ENCODE measurements at regions not wholly inside any gene's neighbourhood (a gene's known extent, or its start where the extent isn't known, plus 50 kb on each side); places are given as distances from the start of the nearest gene placed in this dataset.
A peak's percentile ranks its signal among the peaks of the same experiment; 100 is the strongest.
"Not testable (repeated sequence)": the region's sequence is repeated elsewhere in the genome, so short reads cannot be mapped to it uniquely, and the experiment has no call there.

DNA sequence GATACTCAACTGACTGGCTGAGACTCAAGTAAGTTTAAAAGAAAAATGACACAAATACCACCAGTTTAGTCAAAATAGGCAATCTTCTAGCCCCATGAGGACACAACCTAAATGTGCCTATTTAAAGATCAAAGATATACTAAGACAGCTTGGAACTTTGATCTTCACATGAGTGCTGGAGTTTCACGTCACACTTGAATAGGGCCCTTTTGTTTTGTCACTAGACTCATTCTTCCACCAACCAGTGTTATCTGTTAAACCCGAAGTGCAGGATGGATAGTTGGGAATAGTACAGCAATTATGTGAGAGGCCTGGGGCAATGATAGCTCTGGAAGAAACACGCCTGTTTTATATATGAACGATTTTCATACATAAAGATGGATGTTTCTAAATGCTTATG is 792.8 kb upstream of the NUDT12 start:
- H3K36me3 ChIP-seq (ENCODE audit: insufficient read depth, low read length): no peaks in the 10 kb centered on the region
- TF ChIP-seq FOXP2 (optimal IDR thresholded peaks at IDR 0.05; ENCODE audit: control extremely low read depth, extremely low read length, insufficient read depth) (no peak), POLR2AphosphoS5 (IDR thresholded peaks at IDR 0.05; ENCODE audit: borderline replicate concordance, low read depth, low read length) (no peak), EZH2 (IDR thresholded peaks at IDR 0.05) (no peak)
- H3K27ac ChIP-seq: no peak overlapping the region
- H3K9me3 ChIP-seq (ENCODE audit: low read depth, low read length): no peaks in the 10 kb centered on the region
- DNase-seq (ENCODE audit: low read depth, low spot score): no peak
- H3K4me3 ChIP-seq: no peak overlapping the region
- no peak overlapping the region for H3K9ac ChIP-seq (ENCODE audit: insufficient read length)

DNA sequence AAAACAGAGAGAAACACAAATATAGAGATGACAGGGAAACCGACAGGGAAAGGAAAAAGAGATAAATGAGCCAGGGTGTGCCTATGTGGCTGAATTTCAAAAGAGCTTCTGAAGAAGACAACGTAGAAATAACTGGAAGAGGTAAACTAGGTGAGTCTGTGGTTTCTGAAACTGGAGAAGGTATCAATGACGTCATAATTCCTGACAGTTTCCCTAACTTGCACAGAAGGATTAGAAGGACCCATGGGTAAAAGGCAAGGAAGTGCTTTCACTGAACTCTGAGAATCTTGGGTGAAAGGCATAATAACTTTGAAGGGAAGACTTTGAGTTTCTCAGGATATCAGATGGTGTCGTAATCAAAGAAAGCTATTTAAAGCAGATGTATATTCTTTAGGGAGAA is 790.8 kb upstream of the NUDT12 start:
- Histone ChIP-seq H3K27ac (no peak overlapping the region), H3K4me3 (no peak overlapping the region), H3K9me3 (ENCODE audit: low read depth, low read length) (no peaks in the 10 kb centered on the region), H3K9ac (ENCODE audit: insufficient read length) (no peak overlapping the region), H3K36me3 (ENCODE audit: insufficient read depth, low read length) (no peaks in the 10 kb centered on the region)
- TF ChIP-seq EZH2 (IDR thresholded peaks at IDR 0.05): no peak
- no peak for DNase-seq (ENCODE audit: low read depth, low spot score)

GRCh38 chr5:104352954-104353353 is 790.4 kb upstream of the NUDT12 start:
- H3K4me3 ChIP-seq: no peak overlapping the region
- no peaks in the 10 kb centered on the region for H3K9me3 ChIP-seq (ENCODE audit: low read depth, low read length)
- H3K36me3 ChIP-seq (ENCODE audit: insufficient read depth, low read length): no peaks in the 10 kb centered on the region
- H3K27ac ChIP-seq: no peak overlapping the region
- H3K9ac ChIP-seq (ENCODE audit: insufficient read length): no peak overlapping the region
- TF ChIP-seq POLR2AphosphoS5 (IDR thresholded peaks at IDR 0.05; ENCODE audit: borderline replicate concordance, low read depth, low read length) (no peak), FOXP2 (optimal IDR thresholded peaks at IDR 0.05; ENCODE audit: control extremely low read depth, extremely low read length, insufficient read depth) (no peak), EZH2 (IDR thresholded peaks at IDR 0.05) (no peak)
- no peak for DNase-seq (ENCODE audit: low read depth, low spot score)

GRCh38 chr5:104347119-104347708 is 784.6 kb upstream of the NUDT12 start:
- Histone ChIP-seq H3K9ac (ENCODE audit: insufficient read length) (no peak overlapping the region), H3K4me3 (no peak overlapping the region), H3K27ac (no peak overlapping the region), H3K9me3 (ENCODE audit: low read depth, low read length) (no peaks in the 10 kb centered on the region), H3K36me3 (ENCODE audit: insufficient read depth, low read length) (no peaks in the 10 kb centered on the region)
- TF ChIP-seq EZH2 (IDR thresholded peaks at IDR 0.05) (no peak), FOXP2 (optimal IDR thresholded peaks at IDR 0.05; ENCODE audit: control extremely low read depth, extremely low read length, insufficient read depth) (no peak), POLR2AphosphoS5 (IDR thresholded peaks at IDR 0.05; ENCODE audit: borderline replicate concordance, low read depth, low read length) (no peak)
- peak; percentile 60 for DNase-seq (ENCODE audit: low read depth, low spot score)

GRCh38 chr5:104345222-104346016 is 782.8 kb upstream of the NUDT12 start:
- no peak overlapping the region for H3K4me3 ChIP-seq
- no peaks in the 10 kb centered on the region for H3K9me3 ChIP-seq (ENCODE audit: low read depth, low read length)
- no peak overlapping the region for H3K9ac ChIP-seq (ENCODE audit: insufficient read length)
- TF ChIP-seq FOXP2 (optimal IDR thresholded peaks at IDR 0.05; ENCODE audit: control extremely low read depth, extremely low read length, insufficient read depth): no peak
- H3K27ac ChIP-seq: no peak overlapping the region
- no peaks in the 10 kb centered on the region for H3K36me3 ChIP-seq (ENCODE audit: insufficient read depth, low read length)
- no peak for DNase-seq (ENCODE audit: low read depth, low spot score)

- H3K4me3 ChIP-seq: no peak overlapping the region
- no peaks in the 10 kb centered on the region for H3K36me3 ChIP-seq (ENCODE audit: insufficient read depth, low read length)
- no peak overlapping the region for H3K27ac ChIP-seq
- no peaks in the 10 kb centered on the region for H3K9me3 ChIP-seq (ENCODE audit: low read depth, low read length)
- H3K9ac ChIP-seq (ENCODE audit: insufficient read length): no peak overlapping the region
- TF ChIP-seq FOXP2 (optimal IDR thresholded peaks at IDR 0.05; ENCODE audit: control extremely low read depth, extremely low read length, insufficient read depth): no peak
- no peak for TF ChIP-seq EZH2 (IDR thresholded peaks at IDR 0.05)
- no peak for TF ChIP-seq POLR2AphosphoS5 (IDR thresholded peaks at IDR 0.05; ENCODE audit: borderline replicate concordance, low read depth, low read length)
- DNase-seq (ENCODE audit: low read depth, low spot score): no peak
Measured at GRCh38 chr5:104344809-104345208, 782.2 kb upstream of the NUDT12 start.

- no peaks in the 10 kb centered on the region for H3K9me3 ChIP-seq (ENCODE audit: low read depth, low read length)
- no peak overlapping the region for H3K4me3 ChIP-seq
- H3K27ac ChIP-seq: no peak overlapping the region
- H3K36me3 ChIP-seq (ENCODE audit: insufficient read depth, low read length): no peaks in the 10 kb centered on the region
- H3K9ac ChIP-seq (ENCODE audit: insufficient read length): no peak overlapping the region
- no peak for DNase-seq (ENCODE audit: low read depth, low spot score)
- no peak for TF ChIP-seq POLR2AphosphoS5 (IDR thresholded peaks at IDR 0.05; ENCODE audit: borderline replicate concordance, low read depth, low read length)
- no peak for TF ChIP-seq EZH2 (IDR thresholded peaks at IDR 0.05)
- no peak for TF ChIP-seq FOXP2 (optimal IDR thresholded peaks at IDR 0.05; ENCODE audit: control extremely low read depth, extremely low read length, insufficient read depth)
Measured at GRCh38 chr5:104327801-104328200, 765.2 kb upstream of the NUDT12 start.

- no peaks in the 10 kb centered on the region for H3K9me3 ChIP-seq (ENCODE audit: low read depth, low read length)
- H3K27ac ChIP-seq: no peak overlapping the region
- no peak overlapping the region for H3K4me3 ChIP-seq
- TF ChIP-seq POLR2AphosphoS5 (IDR thresholded peaks at IDR 0.05; ENCODE audit: borderline replicate concordance, low read depth, low read length) (no peak), EZH2 (IDR thresholded peaks at IDR 0.05) (no peak), FOXP2 (optimal IDR thresholded peaks at IDR 0.05; ENCODE audit: control extremely low read depth, extremely low read length, insufficient read depth) (no peak)
- no peak for DNase-seq (ENCODE audit: low read depth, low spot score)
- no peaks in the 10 kb centered on the region for H3K36me3 ChIP-seq (ENCODE audit: insufficient read depth, low read length)
- no peak overlapping the region for H3K9ac ChIP-seq (ENCODE audit: insufficient read length)
Measured at GRCh38 chr5:104326966-104327365, 764.4 kb upstream of the NUDT12 start.

- no peaks in the 10 kb centered on the region for H3K9me3 ChIP-seq (ENCODE audit: low read depth, low read length)
- DNase-seq (ENCODE audit: low read depth, low spot score): no peak
- H3K27ac ChIP-seq: no peak overlapping the region
- TF ChIP-seq POLR2AphosphoS5 (IDR thresholded peaks at IDR 0.05; ENCODE audit: borderline replicate concordance, low read depth, low read length): no peak
- no peak for TF ChIP-seq FOXP2 (optimal IDR thresholded peaks at IDR 0.05; ENCODE audit: control extremely low read depth, extremely low read length, insufficient read depth)
- no peak for TF ChIP-seq EZH2 (IDR thresholded peaks at IDR 0.05)
- H3K4me3 ChIP-seq: no peak overlapping the region
- H3K9ac ChIP-seq (ENCODE audit: insufficient read length): no peak overlapping the region
- H3K36me3 ChIP-seq (ENCODE audit: insufficient read depth, low read length): no peaks in the 10 kb centered on the region
Measured at GRCh38 chr5:104325356-104325755, 762.8 kb upstream of the NUDT12 start.

DNA sequence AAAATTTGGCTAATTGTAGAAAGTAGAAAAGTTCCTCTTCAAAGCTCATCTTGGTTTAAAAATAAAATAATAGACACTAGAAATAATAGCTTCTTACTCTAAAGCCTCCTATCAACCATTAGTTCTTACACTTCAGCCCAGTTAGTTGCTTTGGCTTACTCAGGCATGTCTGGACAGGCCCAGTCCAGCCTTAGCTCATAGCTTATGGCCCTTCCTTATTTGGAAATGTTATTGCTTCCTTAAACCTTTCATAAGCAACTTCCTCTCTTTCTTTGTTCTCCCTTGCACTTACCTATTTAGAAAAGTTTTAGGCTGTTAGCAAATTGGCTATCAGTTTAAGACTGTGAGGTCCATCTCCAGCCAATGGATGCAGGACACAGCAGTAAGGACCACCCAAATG is 754.1 kb upstream of the NUDT12 start:
- DNase-seq (ENCODE audit: low read depth, low spot score); H3K9me3 ChIP-seq (ENCODE audit: low read depth, low read length); H3K4me3 ChIP-seq; H3K27ac ChIP-seq; H3K36me3 ChIP-seq (ENCODE audit: insufficient read depth, low read length); H3K9ac ChIP-seq (ENCODE audit: insufficient read length): not testable (repeated sequence)

Measured in SK-N-MC (cell line).